ENCODE measurements at regions not wholly inside any gene's neighbourhood (a gene's known extent, or its start where the extent isn't known, plus 50 kb on each side); places are given as distances from the start of the nearest gene placed in this dataset.

DNA sequence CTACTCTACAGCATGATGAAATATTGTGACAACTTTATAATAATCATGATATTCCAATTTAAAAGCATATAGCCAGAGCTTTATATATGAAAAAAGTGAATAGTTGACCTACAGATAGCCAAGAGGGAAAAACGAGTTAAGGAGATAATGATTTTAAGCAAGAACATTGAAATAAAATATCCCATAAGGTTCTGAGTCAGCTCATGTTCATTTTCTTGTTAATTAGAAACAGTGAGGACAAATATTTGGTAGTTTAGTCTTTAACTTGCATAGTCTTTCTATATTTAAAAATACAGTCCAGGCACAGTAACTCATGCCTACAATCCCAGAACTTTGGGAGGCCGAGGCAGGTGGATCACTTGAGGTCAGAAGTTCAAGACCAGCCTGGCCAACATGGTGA, 55.8 kb upstream of the CDH6 start:
- no peak overlapping the region for H3K4me3 Mint-ChIP-seq
- H3K4me1 Mint-ChIP-seq = no peaks in the 10 kb centered on the region
- H3K27ac Mint-ChIP-seq = no peak overlapping the region
- H3K9me3 Mint-ChIP-seq = peaks cover 3% of the 10 kb centered on the region
- H3K27me3 Mint-ChIP-seq = no peaks in the 10 kb centered on the region
- no peaks in the 10 kb centered on the region for H3K36me3 Mint-ChIP-seq (ENCODE audit: low read depth)
- no peak for ATAC-seq (replicated peaks)

- H3K27me3 Mint-ChIP-seq = no peaks in the 10 kb centered on the region
- ATAC-seq (replicated peaks) = no peak
- no peak overlapping the region for H3K27ac Mint-ChIP-seq
- H3K4me3 Mint-ChIP-seq = no peak overlapping the region
- no peaks in the 10 kb centered on the region for H3K36me3 Mint-ChIP-seq (ENCODE audit: low read depth)
- no peaks in the 10 kb centered on the region for H3K4me1 Mint-ChIP-seq
- peaks cover 3% of the 10 kb centered on the region for H3K9me3 Mint-ChIP-seq
Observed at GRCh38 chr5:31135542-31135941, 57.9 kb upstream of the CDH6 start.

DNA sequence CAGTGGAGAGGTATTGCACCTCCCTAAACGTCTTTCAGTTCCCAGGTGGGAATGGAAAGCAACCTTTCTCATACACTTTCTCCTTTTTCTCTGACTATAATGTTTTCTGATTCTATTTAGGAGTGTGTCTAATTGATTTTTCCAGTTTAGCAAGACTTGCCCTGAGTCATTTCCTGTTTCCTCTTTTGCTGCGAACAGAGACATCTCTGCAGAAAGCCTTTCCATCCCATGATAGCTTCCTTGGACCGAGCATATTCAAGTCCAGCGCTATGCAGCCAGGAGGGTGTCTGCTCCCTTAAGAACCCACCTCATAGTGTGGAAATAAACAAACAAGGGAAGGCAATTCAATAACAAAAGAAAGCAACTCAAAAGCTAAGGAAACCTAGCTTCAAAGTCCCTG, 60.0 kb upstream of the CDH6 start:
- Mint-ChIP-seq H3K27ac (no peak overlapping the region), H3K4me1 (no peaks in the 10 kb centered on the region), H3K27me3 (no peaks in the 10 kb centered on the region), H3K36me3 (ENCODE audit: low read depth) (no peaks in the 10 kb centered on the region), H3K4me3 (no peak overlapping the region), H3K9me3 (peaks cover 3% of the 10 kb centered on the region)
- no peak for ATAC-seq (replicated peaks)

DNA sequence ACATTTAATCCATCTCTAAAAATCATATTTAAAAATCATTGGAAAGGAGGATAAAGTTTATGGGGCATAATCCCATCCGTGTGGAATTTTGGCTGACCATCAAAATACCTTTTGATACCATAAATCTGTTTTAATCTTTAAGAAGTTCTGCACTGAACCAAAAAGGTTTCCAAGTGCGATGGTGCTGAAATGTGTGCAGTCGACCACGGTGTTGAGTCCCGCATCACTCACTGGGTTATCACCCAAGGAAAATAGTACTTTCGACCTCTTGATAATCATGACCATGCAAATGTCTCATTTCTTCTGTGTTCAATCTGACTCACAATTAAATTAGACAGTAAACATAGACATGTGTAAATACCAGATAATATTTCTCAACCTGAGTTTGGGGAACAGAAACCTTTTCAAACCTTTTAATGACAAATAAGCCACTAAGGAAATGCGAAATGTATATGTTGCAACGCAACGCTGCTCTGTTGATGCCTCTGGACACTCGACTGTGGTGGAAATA, 62.0 kb upstream of the CDH6 start:
- no peak overlapping the region for H3K4me3 Mint-ChIP-seq
- H3K9me3 Mint-ChIP-seq = peaks cover 3% of the 10 kb centered on the region
- no peaks in the 10 kb centered on the region for H3K4me1 Mint-ChIP-seq
- no peaks in the 10 kb centered on the region for H3K27me3 Mint-ChIP-seq
- no peaks in the 10 kb centered on the region for H3K36me3 Mint-ChIP-seq (ENCODE audit: low read depth)
- ATAC-seq (replicated peaks) = no peak
- no peak overlapping the region for H3K27ac Mint-ChIP-seq

DNA sequence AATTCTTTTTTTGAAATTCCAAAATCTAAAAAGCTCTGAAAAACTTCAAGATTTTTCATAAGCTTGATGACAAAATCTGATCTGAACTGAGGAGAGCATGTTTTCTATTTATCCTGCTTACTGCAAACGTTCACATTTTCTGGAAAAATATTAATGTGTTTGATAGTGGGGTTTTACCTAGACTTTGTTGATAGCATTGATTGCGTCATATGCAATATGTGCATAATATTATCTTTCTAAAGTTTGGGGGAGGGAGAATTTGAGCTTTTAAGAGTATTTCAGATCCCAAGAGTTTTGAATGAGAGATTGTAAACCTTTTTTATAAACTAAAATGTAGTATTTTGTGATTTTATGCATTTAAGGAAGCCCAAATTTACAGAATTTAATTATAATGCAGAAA, 62.8 kb upstream of the CDH6 start:
- no peaks in the 10 kb centered on the region for H3K27me3 Mint-ChIP-seq
- H3K4me1 Mint-ChIP-seq = no peaks in the 10 kb centered on the region
- no peak for ATAC-seq (replicated peaks)
- no peaks in the 10 kb centered on the region for H3K36me3 Mint-ChIP-seq (ENCODE audit: low read depth)
- peaks cover 3% of the 10 kb centered on the region for H3K9me3 Mint-ChIP-seq
- no peak overlapping the region for H3K27ac Mint-ChIP-seq
- H3K4me3 Mint-ChIP-seq = no peak overlapping the region

DNA sequence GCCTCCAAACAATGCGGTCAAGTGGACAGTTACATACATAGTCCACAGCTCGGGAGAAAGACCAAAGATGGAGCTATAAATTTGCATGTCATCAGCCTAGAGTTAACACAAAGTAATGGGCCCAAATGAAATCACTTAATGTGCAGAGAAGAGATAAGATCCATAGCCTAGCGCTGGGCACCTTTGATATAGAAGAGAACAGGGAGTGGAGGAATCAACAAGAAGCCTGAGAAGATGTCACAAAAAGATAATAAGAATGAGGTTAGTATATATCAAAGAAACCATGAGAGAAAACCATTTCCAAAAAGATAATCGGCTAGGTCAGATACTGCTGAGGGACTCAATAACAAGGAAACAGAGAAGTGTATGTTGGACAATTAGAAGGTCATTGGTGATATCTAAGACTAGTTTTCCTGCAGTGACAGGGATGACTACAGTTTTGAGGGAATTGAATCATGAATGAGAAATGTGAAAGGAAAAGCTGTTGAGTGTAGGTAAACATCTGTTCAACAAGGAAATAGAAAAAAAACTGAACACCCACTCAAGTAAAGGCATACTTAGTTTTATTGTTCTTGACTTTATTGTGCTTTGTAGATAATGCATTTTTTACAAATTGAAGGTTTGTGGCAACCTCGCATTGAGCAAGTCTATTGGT, 68.7 kb upstream of the CDH6 start:
- Mint-ChIP-seq H3K36me3 (ENCODE audit: low read depth) (no peaks in the 10 kb centered on the region), H3K4me3 (no peak overlapping the region), H3K27me3 (no peaks in the 10 kb centered on the region), H3K9me3 (peaks cover 5% of the 10 kb centered on the region), H3K4me1 (no peaks in the 10 kb centered on the region), H3K27ac (no peak overlapping the region)
- no peak for ATAC-seq (replicated peaks)

GRCh38 chr5:31124026-31124425, 69.5 kb upstream of the CDH6 start:
- H3K9me3 Mint-ChIP-seq = peaks cover 5% of the 10 kb centered on the region
- no peak for ATAC-seq (replicated peaks)
- no peak overlapping the region for H3K27ac Mint-ChIP-seq
- H3K36me3 Mint-ChIP-seq (ENCODE audit: low read depth) = no peaks in the 10 kb centered on the region
- no peak overlapping the region for H3K4me3 Mint-ChIP-seq
- H3K4me1 Mint-ChIP-seq = no peaks in the 10 kb centered on the region
- no peaks in the 10 kb centered on the region for H3K27me3 Mint-ChIP-seq

DNA sequence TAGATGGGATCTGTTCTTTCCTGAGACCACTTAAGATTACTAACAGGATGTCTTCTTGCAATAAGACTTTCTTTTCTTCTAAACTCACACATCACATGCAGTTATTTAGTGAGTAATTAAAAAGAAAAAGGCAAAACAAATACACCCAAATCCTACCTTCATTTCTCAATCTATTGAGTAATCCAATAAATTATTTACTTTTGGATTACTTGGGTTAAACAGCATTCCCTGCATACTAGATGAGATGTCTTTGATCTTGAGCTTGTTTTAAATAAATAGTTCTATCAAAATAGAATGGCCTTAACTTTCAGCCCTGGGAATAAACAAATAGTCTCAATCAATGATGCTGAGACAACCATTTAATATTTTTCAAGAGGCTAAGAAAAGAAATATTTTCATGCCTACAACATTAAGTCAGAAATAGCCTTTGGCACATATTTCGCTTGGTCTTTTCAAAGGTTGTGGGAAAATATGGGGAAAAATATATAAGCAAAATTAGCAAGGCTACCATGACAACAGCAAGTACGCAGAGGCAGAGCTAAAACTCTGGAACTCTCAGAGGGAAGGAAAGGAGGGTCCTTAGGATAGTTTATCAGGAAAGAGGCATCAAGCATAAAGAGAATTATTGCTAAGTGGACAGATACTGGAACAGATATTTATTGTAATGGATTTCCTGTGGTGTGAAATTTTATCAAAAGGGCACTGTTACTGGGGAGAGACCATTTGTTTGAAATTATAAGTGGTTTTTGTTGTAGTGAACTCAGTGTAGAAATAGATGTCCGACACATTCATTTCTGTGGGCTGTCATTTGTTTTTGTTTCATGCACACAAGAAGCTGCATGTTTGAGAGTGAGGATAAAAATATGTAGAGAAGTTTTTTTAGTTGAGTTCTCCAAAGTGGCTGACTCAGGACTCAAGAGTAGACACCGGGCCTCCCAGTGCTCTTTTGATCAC, 70.2 kb upstream of the CDH6 start:
- H3K4me1 Mint-ChIP-seq = no peaks in the 10 kb centered on the region
- no peaks in the 10 kb centered on the region for H3K27me3 Mint-ChIP-seq
- peaks cover 5% of the 10 kb centered on the region for H3K9me3 Mint-ChIP-seq
- no peak for ATAC-seq (replicated peaks)
- no peak overlapping the region for H3K4me3 Mint-ChIP-seq
- no peak overlapping the region for H3K27ac Mint-ChIP-seq
- no peaks in the 10 kb centered on the region for H3K36me3 Mint-ChIP-seq (ENCODE audit: low read depth)

DNA sequence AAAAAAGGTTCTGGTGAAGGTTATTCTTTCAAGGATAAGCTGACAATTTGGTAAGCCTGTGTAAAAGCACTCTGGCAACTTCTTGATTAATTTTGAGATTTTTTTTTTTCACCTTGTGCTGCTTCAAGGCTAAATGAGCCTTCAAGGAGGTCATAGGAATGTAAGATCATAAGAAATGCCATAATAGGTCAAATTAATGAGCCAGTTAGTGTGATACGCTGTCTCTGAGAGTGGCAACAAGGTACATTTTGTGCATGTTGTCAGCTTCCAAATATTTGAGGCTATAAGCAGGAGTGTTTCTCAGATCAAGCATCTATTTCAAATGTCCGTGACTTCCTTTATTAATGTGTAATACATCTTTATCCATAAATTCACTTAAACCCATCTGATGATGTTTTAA, 72.3 kb upstream of the CDH6 start:
- Mint-ChIP-seq H3K27me3 (no peaks in the 10 kb centered on the region), H3K36me3 (ENCODE audit: low read depth) (no peaks in the 10 kb centered on the region), H3K27ac (no peak overlapping the region), H3K4me1 (no peaks in the 10 kb centered on the region), H3K9me3 (peaks cover 9% of the 10 kb centered on the region), H3K4me3 (no peak overlapping the region)
- ATAC-seq (replicated peaks) = no peak

DNA sequence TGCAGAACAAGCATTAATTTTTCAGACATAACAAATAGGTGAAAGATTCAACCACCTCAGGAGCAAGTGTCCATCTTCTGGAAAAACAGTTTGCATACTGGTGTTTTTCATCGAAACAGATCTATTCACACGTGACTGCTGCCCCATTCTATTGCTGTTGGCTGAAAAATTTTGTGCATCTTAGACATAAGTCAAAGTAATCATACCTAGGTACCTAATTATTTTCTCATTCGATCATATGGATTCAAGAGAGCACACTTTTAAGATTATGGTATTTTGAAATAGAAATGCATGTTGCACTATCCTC, 72.9 kb upstream of the CDH6 start:
- H3K9me3 Mint-ChIP-seq = peaks cover 9% of the 10 kb centered on the region
- no peaks in the 10 kb centered on the region for H3K27me3 Mint-ChIP-seq
- no peak overlapping the region for H3K27ac Mint-ChIP-seq
- no peak for ATAC-seq (replicated peaks)
- H3K36me3 Mint-ChIP-seq (ENCODE audit: low read depth) = no peaks in the 10 kb centered on the region
- H3K4me3 Mint-ChIP-seq = no peak overlapping the region
- no peaks in the 10 kb centered on the region for H3K4me1 Mint-ChIP-seq

GRCh38 chr5:31119938-31120641, 73.4 kb upstream of the CDH6 start:
- H3K4me3 Mint-ChIP-seq = no peak overlapping the region
- no peaks in the 10 kb centered on the region for H3K27me3 Mint-ChIP-seq
- H3K36me3 Mint-ChIP-seq (ENCODE audit: low read depth) = no peaks in the 10 kb centered on the region
- no peaks in the 10 kb centered on the region for H3K4me1 Mint-ChIP-seq
- H3K9me3 Mint-ChIP-seq = peaks cover 9% of the 10 kb centered on the region
- H3K27ac Mint-ChIP-seq = no peak overlapping the region
- no peak for ATAC-seq (replicated peaks)

DNA sequence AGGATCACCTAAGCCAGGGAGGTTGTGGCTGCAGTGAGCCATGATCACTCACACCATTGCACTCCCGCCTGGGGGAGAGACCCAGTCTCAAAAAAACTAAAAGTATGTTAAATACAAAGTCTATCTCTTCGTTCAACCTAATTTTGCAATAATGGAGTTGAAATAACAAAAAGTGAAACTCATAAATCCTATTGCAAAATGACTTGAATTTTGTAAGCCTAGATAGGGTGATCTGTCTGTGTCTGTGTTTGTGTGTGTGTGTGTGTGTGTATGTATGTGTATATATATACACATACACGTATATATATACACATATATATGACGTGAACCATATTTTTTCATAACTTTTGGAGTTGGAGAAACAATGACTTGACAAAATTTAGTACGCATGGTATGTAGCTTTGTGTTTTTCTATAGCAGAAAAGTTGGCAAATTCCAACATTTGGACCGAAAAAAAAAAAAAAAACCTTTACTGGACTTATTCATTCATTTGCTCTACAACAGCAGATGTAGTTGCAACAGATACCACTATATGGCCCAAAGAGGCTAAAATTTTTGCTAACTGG, 76.9 kb upstream of the CDH6 start:
- H3K4me3 Mint-ChIP-seq = no peak overlapping the region
- no peaks in the 10 kb centered on the region for H3K36me3 Mint-ChIP-seq (ENCODE audit: low read depth)
- no peak for ATAC-seq (replicated peaks)
- no peak overlapping the region for H3K27ac Mint-ChIP-seq
- no peaks in the 10 kb centered on the region for H3K4me1 Mint-ChIP-seq
- H3K27me3 Mint-ChIP-seq = no peaks in the 10 kb centered on the region
- peaks cover 4% of the 10 kb centered on the region for H3K9me3 Mint-ChIP-seq

DNA sequence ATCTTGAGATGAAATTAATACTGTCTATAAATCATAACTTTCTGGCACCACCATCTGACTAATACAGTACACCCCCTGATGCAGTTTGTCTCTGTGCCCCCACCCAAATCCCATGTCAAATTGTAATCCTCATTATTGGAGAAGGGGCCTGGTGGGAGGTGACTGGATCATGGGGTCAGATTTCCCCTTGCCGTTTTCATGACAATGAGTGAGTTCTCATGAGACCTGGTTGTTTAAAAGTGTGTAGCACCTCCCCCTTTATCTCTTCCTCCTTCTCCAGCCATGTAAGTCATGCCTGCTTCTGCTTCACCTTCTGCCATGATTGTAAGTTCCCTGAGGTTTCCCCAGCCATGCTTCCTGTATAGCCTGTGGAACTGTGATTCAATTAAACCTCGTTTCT, 78.7 kb upstream of the CDH6 start:
- H3K9me3 Mint-ChIP-seq = peaks cover 8% of the 10 kb centered on the region
- ATAC-seq (replicated peaks) = no peak
- H3K27ac Mint-ChIP-seq = no peak overlapping the region
- no peaks in the 10 kb centered on the region for H3K36me3 Mint-ChIP-seq (ENCODE audit: low read depth)
- no peaks in the 10 kb centered on the region for H3K4me1 Mint-ChIP-seq
- no peak overlapping the region for H3K4me3 Mint-ChIP-seq
- no peaks in the 10 kb centered on the region for H3K27me3 Mint-ChIP-seq

- peaks cover 8% of the 10 kb centered on the region for H3K9me3 Mint-ChIP-seq
- ATAC-seq (replicated peaks) = no peak
- no peak overlapping the region for H3K4me3 Mint-ChIP-seq
- no peaks in the 10 kb centered on the region for H3K36me3 Mint-ChIP-seq (ENCODE audit: low read depth)
- H3K27ac Mint-ChIP-seq = no peak overlapping the region
- H3K27me3 Mint-ChIP-seq = no peaks in the 10 kb centered on the region
- no peaks in the 10 kb centered on the region for H3K4me1 Mint-ChIP-seq
Observed at GRCh38 chr5:31113666-31114350, 79.7 kb upstream of the CDH6 start.
